ENCODE measurements at regions not wholly inside any gene's neighbourhood (a gene's known extent, or its start where the extent isn't known, plus 50 kb on each side); places are given as distances from the start of the nearest gene placed in this dataset.

DNA sequence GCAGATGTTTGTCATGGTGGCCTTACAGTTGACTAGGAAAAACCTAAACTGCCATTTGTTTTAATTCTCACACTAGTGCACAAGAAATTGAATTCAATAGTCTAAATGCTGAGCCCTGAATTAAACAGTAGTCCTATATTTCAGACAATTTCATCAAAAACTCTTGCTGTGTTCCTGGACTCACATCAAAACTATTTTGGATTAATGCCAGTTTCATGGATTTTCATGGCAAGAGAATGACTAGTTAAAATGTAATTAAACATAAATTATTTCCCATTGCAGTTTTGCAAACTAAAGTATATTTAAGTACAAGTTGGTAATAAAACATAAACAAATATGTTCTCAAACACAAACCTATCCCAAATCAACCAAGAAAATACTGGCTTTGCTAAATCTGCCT lies 468.0 kb upstream of the PRICKLE1 start:
- intact Hi-C loops (cut with micrococcal nuclease), result no loop called here
- no peak for ATAC-seq
- Histone ChIP-seq H3K4me3 (replicated peaks in 1 of 2; ENCODE audit: low read depth in 1 of 2, low read length in 2 of 2) (no peak overlapping the region), H3K9me2 (ENCODE audit: insufficient read depth) (peaks cover 4% of the 10 kb centered on the region; the same call in 1 of the 2 replicates), H3K27ac (ENCODE audit: low read depth, low read length) (no peak overlapping the region), H3K36me3 (ENCODE audit: control insufficient read depth in 1 of 2, insufficient read depth in 2 of 2, low read length in 2 of 2) (no peaks in the 10 kb centered on the region), H2AFZ (ENCODE audit: low read depth, low read length, poor library complexity, severe bottlenecking) (no peak overlapping the region), H3K9ac (ENCODE audit: low read length) (no peak overlapping the region), H3K4me2 (ENCODE audit: low read length) (no peak overlapping the region), H3K79me2 (ENCODE audit: insufficient read depth, low read length) (no peaks in the 10 kb centered on the region), H3K4me1 (ENCODE audit: control insufficient read depth in 1 of 2, insufficient read depth in 2 of 2, low read length in 2 of 2) (no peaks in the 10 kb centered on the region), H4K20me1 (ENCODE audit: insufficient read depth) (no peaks in the 10 kb centered on the region), H3K9me3 (ENCODE audit: control insufficient read depth in 1 of 2, insufficient read depth in 1 of 2, low read depth in 1 of 2, low read length in 2 of 2) (no peaks in the 10 kb centered on the region), H3K27me3 (ENCODE audit: insufficient read depth, low read length) (no peaks in the 10 kb centered on the region)
- RAD21 ChIA-PET (ENCODE audit: low non-redundant PET in 1 of 2, low total read pairs in 2 of 2, uncharacterized antibody in 2 of 2, unreplicated experiment in 2 of 2), result no interaction called here
- no peak for DNase-seq (ENCODE audit: low read depth, low spot score)
- no peak for TF ChIP-seq TCF7L2 (IDR thresholded peaks at IDR 0.05; ENCODE audit: borderline replicate concordance, extremely low read depth, insufficient read depth, insufficient read length)
- no peak for TF ChIP-seq SIN3A (IDR thresholded peaks at IDR 0.05; ENCODE audit: low read depth)
- TF ChIP-seq EGR1 (IDR thresholded peaks at IDR 0.05; ENCODE audit: low read depth), result no peak
- TF ChIP-seq RAD21 (IDR thresholded peaks at IDR 0.05; ENCODE audit: low read depth), result no peak
- no peak for TF ChIP-seq SRF (IDR thresholded peaks at IDR 0.05; ENCODE audit: low read depth)
- no peak for TF ChIP-seq EZH2 (IDR thresholded peaks at IDR 0.05)
- no peak for TF ChIP-seq SP1 (IDR thresholded peaks at IDR 0.05; ENCODE audit: low read depth)
- TF ChIP-seq, protein P1, sequence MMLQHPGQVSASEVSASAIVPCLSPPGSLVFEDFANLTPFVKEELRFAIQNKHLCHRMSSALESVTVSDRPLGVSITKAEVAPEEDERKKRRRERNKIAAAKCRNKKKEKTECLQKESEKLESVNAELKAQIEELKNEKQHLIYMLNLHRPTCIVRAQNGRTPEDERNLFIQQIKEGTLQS (IDR thresholded peaks at IDR 0.05), result no peak
- no peak for TF ChIP-seq FOSL1 (IDR thresholded peaks at IDR 0.05; ENCODE audit: low read depth)
- TF ChIP-seq YY1 (IDR thresholded peaks at IDR 0.05; ENCODE audit: extremely low read depth, insufficient replicate concordance, low read depth, low read length), result no peak
- TF ChIP-seq, protein P2, sequence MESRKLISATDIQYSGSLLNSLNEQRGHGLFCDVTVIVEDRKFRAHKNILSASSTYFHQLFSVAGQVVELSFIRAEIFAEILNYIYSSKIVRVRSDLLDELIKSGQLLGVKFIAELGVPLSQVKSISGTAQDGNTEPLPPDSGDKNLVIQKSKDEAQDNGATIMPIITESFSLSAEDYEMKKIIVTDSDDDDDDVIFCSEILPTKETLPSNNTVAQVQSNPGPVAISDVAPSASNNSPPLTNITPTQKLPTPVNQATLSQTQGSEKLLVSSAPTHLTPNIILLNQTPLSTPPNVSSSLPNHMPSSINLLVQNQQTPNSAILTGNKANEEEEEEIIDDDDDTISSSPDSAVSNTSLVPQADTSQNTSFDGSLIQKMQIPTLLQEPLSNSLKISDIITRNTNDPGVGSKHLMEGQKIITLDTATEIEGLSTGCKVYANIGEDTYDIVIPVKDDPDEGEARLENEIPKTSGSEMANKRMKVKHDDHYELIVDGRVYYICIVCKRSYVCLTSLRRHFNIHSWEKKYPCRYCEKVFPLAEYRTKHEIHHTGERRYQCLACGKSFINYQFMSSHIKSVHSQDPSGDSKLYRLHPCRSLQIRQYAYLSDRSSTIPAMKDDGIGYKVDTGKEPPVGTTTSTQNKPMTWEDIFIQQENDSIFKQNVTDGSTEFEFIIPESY (IDR thresholded peaks at IDR 0.05; ENCODE audit: extremely low read depth, insufficient replicate concordance, low read length), result no peak
- no peak for TF ChIP-seq CEBPB (IDR thresholded peaks at IDR 0.05; ENCODE audit: low read depth)
- TF ChIP-seq POLR2AphosphoS5 (IDR thresholded peaks at IDR 0.05; ENCODE audit: low read depth, low read length), result no peak
- TF ChIP-seq ZFX (IDR thresholded peaks at IDR 0.05), result no peak
- no peak for TF ChIP-seq EZH2phosphoT487 (IDR thresholded peaks at IDR 0.05; ENCODE audit: borderline replicate concordance)
- no peak for TF ChIP-seq JUND (IDR thresholded peaks at IDR 0.05)
- no TSS peak for BruUV-seq (replicated peaks)
- CTCF ChIA-PET, result no interaction called here
- POLR2A ChIA-PET, result no interaction called here
